ENCODE measurements at regions not wholly inside any gene's neighbourhood (a gene's known extent, or its start where the extent isn't known, plus 50 kb on each side); places are given as distances from the start of the nearest gene placed in this dataset.
"Not testable (repeated sequence)": the region's sequence is repeated elsewhere in the genome, so short reads cannot be mapped to it uniquely, and the experiment has no call there.

DNA sequence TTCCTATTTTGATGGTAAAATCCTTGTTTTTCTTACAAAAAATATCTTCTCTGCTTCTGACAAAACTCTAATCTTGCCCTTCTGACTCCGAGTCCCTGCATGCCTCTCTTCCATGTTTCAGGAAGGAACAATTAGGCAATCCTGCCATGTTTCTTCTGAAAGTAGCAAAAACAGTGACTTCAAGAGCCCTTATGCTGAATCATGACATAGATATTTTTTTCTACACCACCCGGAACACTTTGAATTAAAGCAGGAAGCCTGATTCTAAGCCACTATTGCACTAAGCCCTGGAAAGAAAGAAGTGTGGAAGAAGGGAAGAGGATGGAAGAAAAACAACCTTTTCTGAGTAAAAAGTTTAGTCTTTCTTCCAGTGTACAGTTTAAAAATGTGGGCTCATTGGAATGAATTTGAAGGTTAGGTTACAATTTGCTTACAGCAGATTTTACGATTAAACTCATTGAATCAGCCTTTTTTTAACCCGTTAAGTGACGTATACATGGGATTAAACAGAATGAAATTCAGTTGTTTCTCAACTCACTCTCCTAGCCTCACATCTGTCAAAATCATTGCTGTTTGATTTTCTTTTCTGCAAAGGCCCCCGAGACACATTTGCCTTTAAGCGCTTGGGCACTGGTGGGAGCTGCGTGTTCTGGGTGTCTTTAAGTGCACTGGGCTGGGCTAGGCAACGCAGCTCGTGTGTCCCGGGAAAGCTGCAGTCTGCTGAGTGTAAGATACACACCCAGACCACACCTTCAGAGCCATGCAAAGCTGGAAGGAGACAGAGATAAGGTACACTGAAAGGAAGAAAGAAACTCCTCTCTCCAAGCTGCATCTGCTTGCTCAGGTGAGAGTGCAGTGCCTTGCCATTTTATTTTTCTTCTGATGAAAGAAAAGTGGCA, 159.4 kb upstream of the CITED2 start:
- no peak for DNase-seq (ENCODE audit: low read depth)

DNA sequence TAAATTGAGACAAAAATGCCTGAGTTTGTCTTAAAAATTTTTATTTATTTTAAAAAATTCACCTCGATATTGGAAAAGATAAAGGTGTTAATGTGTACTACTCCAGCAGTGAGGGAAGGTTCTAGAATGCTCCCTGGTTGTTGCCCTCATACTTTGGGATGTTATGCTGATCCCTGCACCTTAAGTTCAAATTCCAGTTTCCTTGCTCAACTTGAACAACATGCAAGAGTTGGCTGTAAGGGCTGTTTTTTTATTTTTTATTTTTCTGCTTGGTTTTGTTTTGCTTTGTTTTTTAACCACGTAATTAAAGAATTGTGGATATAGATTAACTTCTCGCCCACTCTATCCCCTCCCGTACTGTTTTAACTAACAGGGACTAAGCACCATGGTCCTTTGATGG, 158.7 kb upstream of the CITED2 start:
- no peak for DNase-seq (ENCODE audit: low read depth)

DNA sequence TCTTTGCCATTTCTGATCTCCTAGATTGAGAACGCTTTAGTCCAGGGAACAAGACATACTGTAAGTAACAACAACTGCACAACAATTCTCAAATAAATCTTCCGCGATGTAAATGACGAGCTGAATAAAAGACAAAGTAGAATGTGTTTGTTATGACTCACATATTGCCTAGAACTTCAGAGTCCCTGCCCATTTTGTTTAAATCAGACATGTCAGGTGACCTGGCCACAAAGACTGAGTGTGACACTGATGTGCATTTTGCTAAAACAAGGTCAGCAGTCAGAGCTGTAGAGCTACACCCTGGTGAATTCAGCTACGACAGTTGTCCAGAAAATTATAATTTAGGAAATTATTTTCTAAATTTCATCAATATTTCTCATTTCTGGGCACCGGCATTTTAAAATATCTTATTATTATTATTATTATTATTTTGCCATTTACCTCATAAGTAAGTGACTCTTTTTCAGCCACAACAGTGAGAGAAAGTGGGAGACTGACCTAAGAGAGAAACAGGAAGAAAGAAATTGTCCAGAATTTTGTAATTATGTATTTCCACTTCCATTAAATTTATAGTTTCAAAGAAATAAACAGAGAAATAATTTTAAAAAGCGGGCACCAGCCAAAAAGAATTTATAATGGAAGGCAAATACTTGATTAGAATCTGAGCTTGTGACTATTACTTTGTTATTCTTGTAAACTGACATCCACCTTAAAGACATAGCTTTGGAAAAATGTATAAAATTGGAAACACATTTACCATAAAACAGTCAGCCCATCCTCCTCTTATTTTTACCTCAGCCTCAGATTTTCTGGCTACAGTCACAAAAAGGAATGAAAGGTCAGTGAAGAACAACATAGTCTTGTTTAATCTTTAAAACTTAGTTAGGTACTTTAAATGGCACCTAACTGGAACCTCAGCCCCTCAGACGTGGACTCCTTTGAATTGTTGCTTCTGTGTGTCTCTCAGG, 157.0 kb upstream of the CITED2 start:
- no peak for DNase-seq (ENCODE audit: low read depth)

DNA sequence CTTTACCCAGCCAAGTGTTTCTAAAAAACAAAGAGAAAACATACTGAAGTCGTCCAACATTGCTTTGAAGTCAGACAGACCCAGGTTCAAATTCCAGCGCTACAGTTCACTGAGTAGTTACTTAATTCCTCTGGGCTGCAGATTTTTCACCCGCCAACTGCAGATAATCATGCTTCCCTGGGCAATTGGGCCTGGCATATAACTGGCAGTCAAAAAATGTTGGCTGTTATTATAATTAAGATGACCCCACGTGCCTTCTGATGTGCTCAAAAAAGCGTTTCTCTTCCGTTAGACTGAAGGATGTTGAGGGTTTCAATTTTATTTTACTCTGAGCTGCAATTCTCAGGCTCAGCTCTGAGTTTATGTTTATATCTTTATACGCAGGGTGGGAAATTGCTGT, 156.1 kb upstream of the CITED2 start:
- DNase-seq (ENCODE audit: low read depth) = no peak

DNA sequence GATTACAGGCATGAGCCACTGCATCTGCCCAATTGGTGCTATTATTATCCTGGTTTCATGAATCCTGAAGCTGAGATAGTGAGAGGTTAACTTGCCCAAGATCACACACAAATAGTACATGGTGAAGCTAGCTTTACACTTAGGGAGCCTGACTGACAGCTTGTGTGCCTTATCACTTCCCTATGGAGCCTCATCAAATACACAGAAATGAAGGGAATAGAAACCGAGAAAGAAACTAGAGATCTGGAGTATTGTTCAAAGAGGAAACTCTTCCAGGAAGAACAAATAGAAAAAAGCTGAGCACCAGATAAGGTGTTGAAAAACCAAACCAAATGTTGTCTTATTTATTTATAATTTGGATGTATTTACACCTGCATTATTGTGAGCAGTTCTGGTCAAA, 155.0 kb upstream of the CITED2 start:
- DNase-seq (ENCODE audit: low read depth) = no peak

DNA sequence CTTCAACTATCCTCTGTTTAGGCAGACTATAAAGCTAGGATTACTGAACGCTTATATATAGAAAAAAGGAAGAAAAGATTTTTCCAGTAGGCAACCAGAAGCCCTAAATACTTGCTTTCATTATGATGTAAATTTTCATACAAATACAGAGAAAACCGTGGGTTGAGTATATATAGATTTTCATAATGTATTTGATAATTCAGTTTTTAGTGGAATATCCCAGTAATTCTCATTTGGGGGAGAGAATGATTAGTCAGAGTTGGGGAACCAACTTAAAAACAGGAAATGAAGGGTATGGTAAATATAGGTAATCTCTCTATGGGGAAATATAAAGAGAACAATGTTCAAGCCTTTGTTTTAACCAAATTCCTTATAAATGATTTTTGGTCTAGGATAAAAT, 154.0 kb upstream of the CITED2 start:
- no peak for DNase-seq (ENCODE audit: low read depth)

DNA sequence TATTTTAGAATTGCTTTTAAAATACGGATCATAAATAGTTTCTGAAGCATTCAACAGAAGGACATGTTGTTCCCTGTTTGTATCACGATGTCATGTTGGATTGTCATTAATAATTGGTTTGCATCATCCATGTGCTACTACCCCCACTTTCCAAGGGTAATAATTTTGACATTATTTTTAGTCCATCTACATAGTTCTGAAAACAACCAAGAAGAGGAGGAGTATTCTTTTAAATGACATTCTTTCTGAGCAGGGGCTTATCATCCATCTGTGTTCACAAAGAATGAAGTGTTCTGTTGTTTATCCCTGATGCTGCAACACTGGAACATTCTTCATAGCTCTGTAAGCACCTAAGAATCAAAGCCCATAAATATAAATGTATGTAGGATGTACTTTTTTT, 151.0 kb upstream of the CITED2 start:
- DNase-seq (ENCODE audit: low read depth) = no peak

DNA sequence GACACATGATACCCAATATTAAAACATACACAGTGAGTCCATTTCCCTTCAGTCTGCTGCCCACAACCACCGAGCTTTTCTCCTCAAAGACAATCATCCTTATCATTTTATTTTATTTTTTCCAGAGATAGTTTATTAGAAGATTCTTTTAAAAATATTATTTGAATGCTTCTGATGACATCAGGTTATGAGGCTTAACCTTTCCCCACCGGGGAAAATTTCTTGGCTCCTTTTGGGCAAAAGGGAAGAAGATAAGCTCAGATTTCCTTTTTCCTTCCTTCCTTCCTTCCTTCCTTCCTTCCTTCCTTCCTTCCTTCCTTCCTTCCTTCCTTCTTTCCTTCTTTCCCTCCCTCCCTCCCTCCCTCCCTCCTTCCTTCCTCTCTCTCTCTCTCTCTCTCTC, 149.5 kb upstream of the CITED2 start:
- no peak for DNase-seq (ENCODE audit: low read depth)

DNA sequence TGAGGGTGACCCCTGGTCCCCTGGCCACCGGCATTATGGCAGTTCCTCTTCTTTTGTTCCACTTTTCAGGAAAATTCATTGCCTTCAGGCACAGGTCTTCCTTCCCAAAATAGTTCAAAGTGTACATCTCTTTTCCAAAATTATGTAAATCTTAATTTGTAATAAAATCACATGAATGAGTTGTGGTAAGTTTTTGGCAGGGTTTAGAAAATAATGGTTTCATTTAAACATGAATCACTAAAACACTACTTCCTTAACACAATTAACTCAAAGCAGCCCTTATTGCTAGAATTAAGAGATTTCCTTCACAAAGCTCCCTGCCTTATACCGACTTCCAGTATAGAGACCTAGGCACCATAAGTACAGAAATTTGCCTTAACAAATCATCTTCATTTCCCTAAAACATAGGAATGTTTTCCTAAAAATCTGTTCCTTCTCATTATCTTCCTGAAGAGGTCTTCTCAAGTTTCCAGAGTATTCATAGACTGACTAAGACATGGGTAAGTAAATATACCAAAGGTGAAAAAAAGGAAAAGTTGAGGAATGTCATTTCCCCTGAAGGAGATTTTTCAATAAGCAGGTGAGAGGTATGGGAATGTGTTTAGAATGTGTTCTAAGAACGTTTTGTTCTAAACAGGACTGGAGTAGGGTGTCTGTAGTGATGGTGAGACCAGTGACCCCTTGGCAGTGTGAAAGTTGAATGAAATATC, 148.2 kb upstream of the CITED2 start:
- no peak for DNase-seq (ENCODE audit: low read depth)

DNA sequence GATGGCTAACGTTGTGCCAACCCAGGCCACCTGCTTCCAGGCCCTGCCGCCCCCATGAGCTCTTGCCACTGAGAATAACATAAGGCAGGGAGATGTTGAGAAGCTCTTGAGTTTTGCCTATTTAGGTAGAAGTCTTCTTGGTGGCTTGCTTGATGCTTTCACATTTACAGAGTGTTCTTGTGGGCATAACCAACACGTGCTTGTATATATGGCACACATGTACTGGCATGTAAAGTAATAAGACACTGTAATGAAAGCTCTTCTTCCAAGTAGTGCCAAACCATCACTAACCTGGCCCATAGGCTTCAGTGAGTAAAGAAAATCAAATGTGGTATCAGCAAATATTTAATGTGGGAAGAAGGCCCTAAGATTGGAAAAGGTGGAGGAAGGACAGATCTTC, 146.9 kb upstream of the CITED2 start:
- DNase-seq (ENCODE audit: low read depth) = no peak

DNA sequence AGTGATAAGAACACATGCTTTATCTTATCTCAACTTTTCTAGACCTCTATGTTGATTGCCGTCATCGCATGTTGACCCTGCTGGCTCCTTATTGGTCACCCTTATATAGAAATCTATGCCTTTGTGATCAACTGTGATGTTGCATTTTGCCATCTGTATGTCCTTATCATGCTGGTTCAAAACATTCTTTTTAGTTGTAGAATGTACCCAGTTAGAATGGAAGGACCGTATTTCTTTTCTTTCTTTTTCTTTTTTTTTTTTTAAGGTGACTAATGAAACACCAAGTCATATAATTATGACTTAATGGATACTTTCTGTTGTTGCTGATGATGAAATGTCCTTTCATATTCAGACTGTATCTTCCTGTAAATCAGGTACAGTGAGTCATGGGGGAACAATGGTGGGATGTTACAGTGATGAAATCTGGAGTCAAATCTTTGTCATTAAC, 145.9 kb upstream of the CITED2 start:
- DNase-seq (ENCODE audit: low read depth) = no peak

DNA sequence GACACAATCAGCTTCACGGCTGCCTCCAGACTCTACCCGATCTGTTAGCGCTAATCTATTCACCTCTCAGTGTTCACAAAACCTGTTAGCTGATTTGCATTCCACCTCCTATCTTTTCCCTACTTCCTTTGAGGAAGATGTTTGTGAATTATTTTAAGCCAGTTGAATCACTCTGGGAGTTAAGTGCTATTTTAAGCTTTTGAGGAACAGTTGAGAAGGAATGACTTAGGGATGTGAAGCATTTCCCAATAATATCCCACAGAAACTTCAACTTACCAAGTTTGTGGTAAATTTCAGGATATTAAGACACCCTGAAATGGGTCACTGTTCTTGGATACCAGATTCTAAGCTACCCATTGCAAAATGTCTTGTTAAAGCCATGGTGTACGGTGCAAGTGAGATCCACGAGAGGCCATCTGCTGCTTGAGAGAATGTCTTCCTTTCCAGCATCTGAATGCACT, 145.2 kb upstream of the CITED2 start:
- no peak for DNase-seq (ENCODE audit: low read depth)

DNA sequence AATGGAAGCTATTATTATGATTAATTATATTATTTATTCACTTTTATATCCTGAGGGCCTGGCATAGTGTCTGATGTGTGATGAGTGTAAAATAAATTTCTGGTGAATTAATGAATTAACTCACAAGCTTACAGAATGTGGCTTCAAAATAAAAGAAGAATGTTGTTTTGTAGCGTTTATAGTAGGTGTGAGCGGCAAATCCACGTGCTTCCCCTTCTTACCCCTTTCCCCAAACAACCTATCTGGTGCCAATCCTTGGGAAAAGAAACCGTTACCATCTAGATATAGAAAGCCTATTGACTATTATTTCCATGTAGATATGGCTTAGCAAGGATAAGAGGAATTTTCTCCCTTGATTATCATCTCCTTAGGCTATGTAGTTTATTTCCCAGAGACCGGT, 144.6 kb upstream of the CITED2 start:
- no peak for DNase-seq (ENCODE audit: low read depth)

DNA sequence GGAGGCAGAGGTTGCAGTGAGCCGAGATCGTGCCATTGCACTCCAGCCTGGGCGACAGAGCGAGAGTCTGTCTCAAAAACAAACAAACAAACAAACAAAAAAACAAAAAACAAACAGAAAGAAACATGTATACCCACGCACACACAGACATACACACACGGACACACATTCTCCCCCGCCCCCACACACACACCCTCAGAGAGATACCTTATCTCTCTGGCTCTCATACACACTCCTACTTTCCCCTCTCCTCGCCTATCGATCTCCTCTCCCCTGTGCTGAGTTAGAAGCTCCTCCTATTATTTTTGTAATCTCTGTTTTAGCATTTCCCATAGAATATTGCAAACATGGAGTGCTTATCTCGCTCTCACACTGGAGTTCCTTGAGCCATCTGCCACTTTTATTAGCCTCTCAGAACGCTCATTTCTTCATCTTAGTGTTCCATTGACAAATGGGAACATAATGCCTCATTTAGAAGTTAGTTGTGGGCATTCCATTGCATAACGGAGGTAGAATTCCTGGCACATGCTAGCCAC, 144.2 kb upstream of the CITED2 start:
- DNase-seq (ENCODE audit: low read depth) = no peak

DNA sequence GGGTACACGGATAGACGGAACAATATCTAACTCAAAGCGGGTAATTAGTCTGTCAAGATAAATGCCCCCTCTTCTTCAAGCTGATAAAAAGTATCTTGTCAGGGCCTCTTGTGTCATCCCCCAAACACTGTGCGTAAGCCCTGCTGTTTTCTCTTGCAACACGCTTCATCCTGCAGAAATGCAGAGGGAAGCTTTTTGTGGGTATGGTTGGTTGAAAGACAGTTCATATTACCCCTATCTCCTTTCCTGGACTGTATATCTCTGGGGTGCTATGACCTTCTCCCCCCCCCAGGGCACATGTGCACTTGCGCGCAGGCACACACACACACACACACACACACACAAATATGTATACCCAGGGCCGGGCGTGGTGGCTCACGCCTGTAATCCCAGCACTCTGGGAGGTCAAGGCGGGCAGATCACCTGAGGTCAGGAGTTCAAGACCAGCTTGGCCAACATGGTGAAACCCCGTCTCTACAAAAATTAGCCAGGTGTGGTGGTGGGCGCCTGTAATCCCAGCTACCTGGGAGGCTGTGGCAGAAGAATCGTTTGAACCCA, 143.6 kb upstream of the CITED2 start:
- not testable (repeated sequence) for DNase-seq (ENCODE audit: low read depth)

DNA sequence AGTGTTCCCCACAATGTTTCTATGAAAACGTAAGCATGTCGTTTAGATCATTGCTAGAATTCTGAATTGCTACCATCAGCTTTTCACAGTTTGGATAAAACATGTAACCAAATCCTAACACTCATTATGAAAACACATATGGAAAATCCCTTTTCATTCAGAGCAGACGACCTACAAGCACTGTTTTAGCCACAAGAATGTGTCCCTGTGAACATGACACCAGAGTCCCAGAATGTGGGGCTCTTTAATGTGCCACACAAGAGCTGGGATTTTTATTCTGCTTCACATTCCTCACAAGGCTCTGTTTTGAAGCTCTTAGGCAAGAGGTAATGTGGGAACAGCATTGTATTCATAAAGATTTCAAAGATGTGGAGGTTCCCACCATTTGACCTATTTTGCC, 141.1 kb upstream of the CITED2 start:
- DNase-seq (ENCODE audit: low read depth) = no peak

DNA sequence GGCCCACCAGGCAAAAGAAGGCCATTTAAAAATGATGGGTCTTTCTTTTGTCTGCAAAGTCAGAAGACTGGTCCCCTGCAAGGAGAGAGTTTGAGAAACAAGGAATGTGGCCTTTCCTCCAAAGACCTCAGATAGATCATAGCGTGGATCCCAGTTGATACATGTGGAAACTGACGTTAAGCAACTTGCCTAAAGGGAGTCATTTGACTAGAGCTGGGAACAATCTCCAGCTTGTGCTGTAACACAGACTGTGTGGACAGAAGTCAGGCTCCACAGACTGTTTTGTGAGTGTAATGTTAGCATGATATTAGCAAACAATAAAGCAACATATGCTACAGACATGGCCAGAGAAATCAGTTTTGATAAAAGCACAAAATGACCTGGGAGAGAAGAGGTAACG, 140.4 kb upstream of the CITED2 start:
- DNase-seq (ENCODE audit: low read depth) = no peak

DNA sequence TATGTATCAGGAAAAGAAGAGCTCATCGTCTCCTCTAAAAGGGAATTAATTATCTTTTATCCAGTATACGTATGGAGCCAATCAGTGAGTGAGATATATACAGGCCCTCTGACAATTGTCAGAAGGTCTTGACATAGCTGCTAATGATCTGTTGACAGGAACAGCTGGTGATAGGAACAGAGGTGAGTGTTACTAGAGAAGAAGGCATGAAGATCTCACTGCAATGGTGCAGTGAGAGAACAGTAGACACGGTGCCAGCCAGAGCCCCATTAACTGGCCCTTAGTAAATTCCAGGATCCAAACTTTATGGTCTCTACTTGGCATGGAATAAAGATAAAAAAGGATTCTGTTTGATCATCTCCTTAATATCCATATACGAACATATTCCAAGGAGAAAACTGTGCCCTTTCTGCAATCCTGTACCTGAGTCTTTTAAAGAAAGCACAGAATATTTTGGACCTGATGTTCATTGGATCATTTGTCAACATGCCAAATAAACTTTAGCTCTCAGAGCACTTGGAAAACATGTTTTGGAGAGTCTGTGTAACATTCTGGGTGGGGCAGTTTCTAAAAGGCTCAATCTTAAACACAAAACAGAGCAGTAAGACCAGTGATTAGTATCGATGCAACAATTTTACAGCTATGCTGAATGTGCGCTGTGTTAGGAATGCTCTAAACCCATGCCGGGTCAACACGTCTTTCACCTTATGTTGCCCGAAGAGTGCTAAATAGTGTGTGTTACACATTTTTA, 135.8 kb upstream of the CITED2 start:
- no peak for DNase-seq (ENCODE audit: low read depth)

DNA sequence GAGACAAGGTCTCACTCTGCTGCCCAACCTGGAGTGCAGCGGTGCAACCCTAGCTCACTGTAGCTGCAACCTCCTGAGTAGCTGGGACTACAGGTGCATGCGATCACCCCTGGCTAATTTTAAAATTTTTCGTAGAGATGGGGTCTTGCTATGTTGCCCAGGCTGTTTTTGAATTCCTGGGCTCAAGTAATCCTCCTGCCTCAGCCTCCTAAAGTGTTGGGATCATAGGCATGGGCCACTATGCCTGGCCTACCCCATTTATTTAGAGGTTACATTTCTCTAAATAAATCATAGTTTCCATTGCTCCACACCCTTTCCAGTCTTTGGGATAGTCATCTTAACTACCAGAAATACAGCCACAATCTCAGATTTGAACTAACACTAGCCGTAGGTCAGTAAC, 134.7 kb upstream of the CITED2 start:
- DNase-seq (ENCODE audit: low read depth) = no peak

DNA sequence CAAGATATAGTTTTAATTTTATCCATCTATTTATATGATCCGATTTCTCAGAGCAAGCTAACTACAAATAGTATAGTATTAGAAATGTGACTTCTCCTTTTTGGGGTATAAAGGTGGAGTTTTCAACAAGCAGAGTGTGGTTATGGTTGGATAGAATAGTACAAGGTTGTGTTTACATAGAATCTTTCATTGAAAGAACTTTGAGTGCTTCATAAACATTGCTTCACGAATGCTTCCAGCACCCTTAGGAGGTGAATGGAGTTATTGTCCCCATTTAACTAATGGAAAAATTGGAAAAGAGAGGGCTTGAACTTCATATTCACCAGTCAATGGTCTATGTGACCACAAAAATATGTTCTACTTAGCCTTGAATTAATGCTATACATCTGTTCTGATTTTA, 134.1 kb upstream of the CITED2 start:
- no peak for DNase-seq (ENCODE audit: low read depth)

DNA sequence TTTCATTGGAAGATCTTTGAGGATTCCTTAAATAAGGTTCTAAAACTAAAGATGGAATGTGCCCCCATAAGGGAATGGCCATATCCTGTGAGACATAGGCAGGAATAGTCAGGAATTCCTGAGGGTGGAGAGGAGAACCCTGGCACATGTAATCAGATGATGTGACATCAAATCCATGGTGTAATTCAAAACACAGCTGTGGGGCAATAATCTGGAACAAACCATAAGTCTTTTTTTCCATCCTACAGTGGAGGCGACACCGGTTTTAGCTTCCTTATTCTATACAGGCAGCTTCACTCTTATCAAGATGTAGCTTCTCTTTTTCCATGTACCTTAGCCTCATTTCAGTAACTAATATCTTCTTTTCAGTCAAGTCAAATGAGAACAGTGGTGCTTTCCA, 133.6 kb upstream of the CITED2 start:
- no peak for DNase-seq (ENCODE audit: low read depth)
